Panc1 (cell line): ENCODE measurements at regions not wholly inside any gene's neighbourhood (a gene's known extent, or its start where the extent isn't known, plus 50 kb on each side); places are given as distances from the start of the nearest gene placed in this dataset.

ENCODE experiments used
- ATAC-seq: fragments of 200-7000 bp; cut with Tn5 transposase; 2 replicates; pipeline ENCODE4 v1.9.1; 2020; ENCODE audit warnings: mild to moderate bottlenecking, moderate library complexity
- BruUV-seq: library from RNA; stranded (reverse); fragments of 400-500 nt; replicated peaks from 2 replicates; lab custom pipeline; 2021; lab: Mats Ljungman, UMichigan
- CTCF ChIA-PET: fragments of 300-600 bp; sonication (Branson Sonifier 250); formaldehyde crosslinking; loops from one replicate; lab custom pipeline; 2022; ENCODE audit warnings: antibody characterized with exemption; lab: Charles Lee
- POLR2A ChIA-PET: fragments of 300-600 bp; sonication (Branson Sonifier 250); formaldehyde crosslinking; loops from one replicate; lab custom pipeline; 2022; ENCODE audit warnings: antibody characterized with exemption; lab: Charles Lee
- DNase-seq: peaks from one replicate; pipeline ENCODE4 v3.0.0-alpha.2; 2010; ENCODE audit warnings: low read depth, low spot score
- H3K27ac ChIP-seq: 2 replicates; pipeline ENCODE4 v1.5.1; 2011; ENCODE audit warnings: mild to moderate bottlenecking, low read length, inconsistent platforms
- H3K27me3 ChIP-seq: fragments of 200-500 bp; sonication (Bioruptor generic); 2 replicates; pipeline ENCODE4 v1.6.0; 2014; ENCODE audit warnings: low read length, inconsistent platforms; ENCODE audit not compliant: control insufficient read depth, insufficient read depth
- H3K36me3 ChIP-seq: fragments of 200-500 bp; sonication (Bioruptor generic); 2 replicates; pipeline ENCODE4 v1.5.1; 2014; ENCODE audit warnings: inconsistent platforms, mild to moderate bottlenecking, low read length, moderate library complexity; ENCODE audit not compliant: control insufficient read depth, insufficient read depth
- H3K4me1 ChIP-seq: 2 replicates; pipeline ENCODE4 v1.5.1; 2011; ENCODE audit warnings: inconsistent platforms, mild to moderate bottlenecking, low read length, moderate library complexity; ENCODE audit not compliant: control insufficient read depth, insufficient read depth
- H3K4me3 ChIP-seq, 2 experiments: 2 replicates each; pipeline ENCODE4 v1.5.1; 2011 to 2012; ENCODE audit warnings: low read depth in 2 of 2, low read length in 2 of 2, mild to moderate bottlenecking in 2 of 2, inconsistent platforms in 1 of 2, moderate library complexity in 1 of 2
- H3K9me3 ChIP-seq: fragments of 200-500 bp; sonication (Bioruptor generic); 2 replicates; pipeline ENCODE4 v1.5.1; 2014; ENCODE audit warnings: low read depth, mild to moderate bottlenecking, inconsistent platforms, low read length, moderate library complexity; ENCODE audit not compliant: control insufficient read depth, insufficient read depth
- CTCF ChIP-seq: fragments of 450-650 bp; IDR thresholded peaks from 2 replicates; pipeline ENCODE4 v1.5.1; 2017; ENCODE audit warnings: mild to moderate bottlenecking
- POLR2AphosphoS5 ChIP-seq: IDR thresholded peaks from 2 replicates; pipeline ENCODE4 v1.6.1; 2012; ENCODE audit warnings: mild to moderate bottlenecking, low read depth, low read length, moderate library complexity
- REST ChIP-seq, 2 experiments: IDR thresholded peaks; 2 replicates each; pipeline ENCODE4 v1.6.1; 2011 to 2012; ENCODE audit warnings: low read depth in 2 of 2, control low read depth in 1 of 2, low read length in 1 of 2, mild to moderate bottlenecking in 1 of 2, moderate library complexity in 1 of 2; ENCODE audit not compliant: insufficient read depth in 1 of 2
- SIN3A ChIP-seq: IDR thresholded peaks from 2 replicates; pipeline ENCODE4 v1.6.1; 2012; ENCODE audit warnings: low read depth, mild to moderate bottlenecking, low read length, moderate library complexity, borderline replicate concordance; ENCODE audit not compliant: insufficient read depth
- TCF7L2 ChIP-seq: IDR thresholded peaks from 2 replicates; pipeline ENCODE4 v1.6.1; 2011; ENCODE audit warnings: mild to moderate bottlenecking, low read depth, low read length, inconsistent platforms
- in situ Hi-C: cut with HindIII; loops from 2 replicates; pipeline ENCODE4 v1.10.0; 2016; ENCODE audit warnings: low sequenced_read_pairs, low pct_unique_long_range_greater_than_20kb
- intact Hi-C: fragments of 100-400 bp; cut with micrococcal nuclease; formaldehyde crosslinking; loops from one replicate; pipeline ENCODE4 v1.10.0; 2022; ENCODE audit not compliant: unreplicated experiment

DNA sequence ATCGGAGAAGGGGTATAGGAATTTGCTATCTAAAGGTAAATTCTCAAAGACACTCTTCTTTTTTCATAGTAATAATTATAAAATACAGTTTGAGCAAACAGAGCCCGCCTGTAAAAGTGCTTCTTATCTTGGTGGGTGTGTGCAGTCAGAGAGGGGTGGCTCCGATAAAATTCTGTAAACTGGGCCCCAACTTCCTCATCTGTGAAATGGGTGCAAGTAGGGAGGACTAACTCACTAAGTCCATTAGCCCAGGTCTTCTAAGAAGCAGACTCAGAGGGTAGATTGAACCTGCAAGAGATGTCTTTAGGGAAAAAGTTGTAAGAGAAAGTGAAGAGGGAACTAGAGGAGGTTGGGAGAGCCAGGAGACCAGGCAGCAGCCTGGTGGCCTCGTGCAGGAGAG, 245.8 kb upstream of the RREB1 start:
- H3K27me3 ChIP-seq, result no peaks in the 10 kb centered on the region
- no peaks in the 10 kb centered on the region for H3K9me3 ChIP-seq
- DNase-seq (no peak), ATAC-seq (no peak)
- H3K4me1 ChIP-seq, result no peaks in the 10 kb centered on the region
- ChIA-PET POLR2A (no interaction called here), CTCF (interaction anchor here (0.7 kb wide), 1 partner anchor 381 kb away, joined by 7 read pairs; no protein-coding TSS in a partner anchor)
- no peak for TF ChIP-seq REST (IDR thresholded peaks at IDR 0.05; ENCODE audit: insufficient read depth in 1 of 2, low read depth in 2 of 2, low read length in 1 of 2)
- no peak for TF ChIP-seq TCF7L2
- TF ChIP-seq POLR2AphosphoS5, result no peak
- no peak for TF ChIP-seq SIN3A
- no peak for TF ChIP-seq CTCF
- intact Hi-C loops, result no loop called here
- no peak overlapping the region for H3K27ac ChIP-seq
- no TSS peak for BruUV-seq
- H3K4me3 ChIP-seq, result no peak overlapping the region
- H3K36me3 ChIP-seq, result no peaks in the 10 kb centered on the region
- in situ Hi-C loops, result no loop called here

GRCh38 chr6:6863970-6864639, 243.7 kb upstream of the RREB1 start:
- no TSS peak for BruUV-seq
- DNase-seq (no peak), ATAC-seq (no peak)
- CTCF ChIA-PET, result interaction anchor here (0.7 kb wide), 1 partner anchor 161 kb away, joined by 3 read pairs; no protein-coding TSS in a partner anchor
- intact Hi-C loops (no loop called here), in situ Hi-C loops (no loop called here)
- Histone ChIP-seq H3K27me3 (no peaks in the 10 kb centered on the region), H3K9me3 (no peaks in the 10 kb centered on the region), H3K36me3 (no peaks in the 10 kb centered on the region), H3K4me3 (no peak overlapping the region), H3K4me1 (no peaks in the 10 kb centered on the region), H3K27ac (no peak overlapping the region)
- POLR2A ChIA-PET, result interaction anchor here (0.6 kb wide), 1 partner anchor 1633 kb away, joined by 3 read pairs; no protein-coding TSS in a partner anchor
- no peak for TF ChIP-seq TCF7L2
- no peak for TF ChIP-seq SIN3A
- TF ChIP-seq CTCF, result no peak
- no peak for TF ChIP-seq POLR2AphosphoS5
- no peak for TF ChIP-seq REST (IDR thresholded peaks at IDR 0.05; ENCODE audit: insufficient read depth in 1 of 2, low read depth in 2 of 2, low read length in 1 of 2)
